AG04450 (cell line): ENCODE measurements at regions not wholly inside any gene's neighbourhood (a gene's known extent, or its start where the extent isn't known, plus 50 kb on each side); places are given as distances from the start of the nearest gene placed in this dataset.

Experiments
- CTCF ChIA-PET: fragments of 300-600, 350-600 bp; formaldehyde crosslinking; extraction: SDS; loops from one replicate; lab custom pipeline; 2022; ENCODE audit warnings: antibody characterized with exemption, inconsistent platforms; lab: Charles Lee
- POLR2A ChIA-PET: fragments of 350-600 bp; formaldehyde crosslinking; extraction: SDS; loops from one replicate; lab custom pipeline; 2021; ENCODE audit warnings: antibody characterized with exemption, inconsistent platforms; lab: Yijun Ruan, JAX
- DNase-seq: peaks from one replicate; pipeline ENCODE4 v3.0.0-alpha.2; 2011; ENCODE audit warnings: low read depth, low spot score
- H3K27ac ChIP-seq: one replicate; pipeline ENCODE4 v1.5.1; 2012; ENCODE audit warnings: low read depth, low read length, control low read depth
- H3K27me3 ChIP-seq: one replicate; pipeline ENCODE4 v1.6.0; 2012; ENCODE audit warnings: low read length; ENCODE audit not compliant: control insufficient read depth, insufficient read depth
- H3K4me3 ChIP-seq: 2 replicates; pipeline ENCODE4 v1.5.1; 2011; ENCODE audit warnings: mild to moderate bottlenecking, low read depth, low read length, control low read depth
- H3K9me3 ChIP-seq: 2 replicates; pipeline ENCODE4 v1.5.1; 2012; ENCODE audit warnings: low read length; ENCODE audit not compliant: control insufficient read depth, insufficient read depth
- CTCF ChIP-seq: IDR thresholded peaks from 2 replicates; pipeline ENCODE4 v1.5.1; 2011; ENCODE audit warnings: low read depth, low read length, control low read depth, inconsistent platforms

GRCh38 chr4:133592591-133592990 is 443.5 kb downstream of the PCDH10 start:
- H3K4me3 ChIP-seq = no peak overlapping the region
- ChIA-PET POLR2A (no interaction called here), CTCF (no interaction called here)
- TF ChIP-seq CTCF = no peak
- no peak for DNase-seq
- no peak overlapping the region for H3K27ac ChIP-seq
- no peaks in the 10 kb centered on the region for H3K27me3 ChIP-seq
- no peaks in the 10 kb centered on the region for H3K9me3 ChIP-seq

- Histone ChIP-seq H3K4me3 (no peak overlapping the region), H3K27me3 (no peaks in the 10 kb centered on the region), H3K9me3 (no peaks in the 10 kb centered on the region), H3K27ac (no peak overlapping the region)
- TF ChIP-seq CTCF = no peak
- DNase-seq = no peak
- ChIA-PET CTCF (no interaction called here), POLR2A (no interaction called here)
Observed at GRCh38 chr4:133592106-133592505, 443.0 kb downstream of the PCDH10 start.

- no peak overlapping the region for H3K4me3 ChIP-seq
- H3K27ac ChIP-seq = no peak overlapping the region
- POLR2A ChIA-PET = no interaction called here
- TF ChIP-seq CTCF = no peak
- no peak for DNase-seq
- no peaks in the 10 kb centered on the region for H3K9me3 ChIP-seq
- CTCF ChIA-PET = no interaction called here
- H3K27me3 ChIP-seq = no peaks in the 10 kb centered on the region
Observed at GRCh38 chr4:133588306-133588705, 439.2 kb downstream of the PCDH10 start.

GRCh38 chr4:133585323-133585722 is 436.2 kb downstream of the PCDH10 start:
- TF ChIP-seq CTCF = no peak
- Histone ChIP-seq H3K9me3 (no peaks in the 10 kb centered on the region), H3K27ac (no peak overlapping the region), H3K4me3 (no peak overlapping the region), H3K27me3 (no peaks in the 10 kb centered on the region)
- ChIA-PET CTCF (interaction anchor here (1.4 kb wide), 1 partner anchor 336 kb away, joined by 3 read pairs; no protein-coding TSS in a partner anchor), POLR2A (no interaction called here)
- no peak for DNase-seq

- ChIA-PET CTCF (interaction anchor here (1.4 kb wide), 1 partner anchor 336 kb away, joined by 3 read pairs; no protein-coding TSS in a partner anchor), POLR2A (no interaction called here)
- Histone ChIP-seq H3K27ac (no peak overlapping the region), H3K9me3 (no peaks in the 10 kb centered on the region), H3K4me3 (no peak overlapping the region), H3K27me3 (no peaks in the 10 kb centered on the region)
- no peak for DNase-seq
- TF ChIP-seq CTCF = peak; percentile 15; the same call in 1 of the 2 replicates
Observed at GRCh38 chr4:133584714-133585113, 435.6 kb downstream of the PCDH10 start.
